ENCODE measurements at regions not wholly inside any gene's neighbourhood (a gene's known extent, or its start where the extent isn't known, plus 50 kb on each side); places are given as distances from the start of the nearest gene placed in this dataset.
"Not testable (repeated sequence)": the region's sequence is repeated elsewhere in the genome, so short reads cannot be mapped to it uniquely, and the experiment has no call there.

- no peak for DNase-seq (ENCODE audit: low spot score)
Observed at GRCh38 chr6:169014211-169015197, 239.1 kb downstream of the THBS2 start.

GRCh38 chr6:169009628-169010027 lies 244.0 kb downstream of the THBS2 start:
- no peak for DNase-seq (ENCODE audit: low spot score)

DNA sequence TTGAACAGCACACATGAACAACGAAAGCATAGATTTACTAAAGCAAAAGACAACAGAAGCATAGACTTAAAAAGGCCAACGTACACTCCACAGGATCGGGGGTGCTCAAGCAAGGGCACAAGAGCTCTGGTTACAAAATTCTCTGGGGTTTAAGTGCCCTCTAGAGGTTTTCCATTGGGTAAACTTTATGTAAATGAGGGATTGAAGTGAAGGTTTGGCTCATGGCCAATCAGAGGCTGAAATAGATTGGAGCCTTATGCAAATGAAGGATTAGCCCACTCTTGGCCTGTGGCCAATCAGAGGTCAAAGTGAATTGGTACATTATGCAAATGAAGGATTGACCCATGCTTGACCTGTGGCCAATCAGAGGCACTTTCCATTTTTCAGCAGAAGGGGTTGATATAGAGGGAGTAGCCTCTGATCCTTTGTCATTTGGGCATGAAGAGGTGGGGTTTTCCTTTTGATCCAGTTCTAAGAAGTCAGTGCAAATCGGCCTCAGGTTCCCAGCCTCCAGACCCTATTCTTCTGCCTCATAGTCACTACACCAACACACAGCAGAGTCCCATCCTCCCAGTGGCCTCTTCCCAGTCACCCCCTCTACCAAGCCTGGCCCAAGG lies 244.9 kb downstream of the THBS2 start:
- no peak for DNase-seq (ENCODE audit: low spot score)

DNA sequence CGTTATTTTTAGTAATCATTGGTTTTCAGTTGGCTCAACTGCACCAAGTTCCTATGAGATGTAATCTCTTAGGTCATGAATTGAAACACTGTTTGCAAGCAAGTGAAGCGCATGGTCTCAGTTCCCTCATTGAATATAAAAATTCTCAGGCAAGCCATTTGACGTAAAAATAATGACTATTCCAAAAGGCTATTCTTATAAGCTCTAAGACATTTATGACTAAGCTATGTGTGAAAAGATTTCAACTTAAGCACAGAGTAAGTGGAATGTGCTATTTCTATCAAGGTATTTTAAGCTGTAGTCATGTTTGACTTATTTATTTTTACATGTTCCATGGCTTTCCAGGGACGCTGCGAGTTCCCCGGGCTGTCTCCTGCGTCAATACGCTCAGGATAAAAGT lies 248.5 kb downstream of the THBS2 start:
- no peak for DNase-seq (ENCODE audit: low spot score)

DNA sequence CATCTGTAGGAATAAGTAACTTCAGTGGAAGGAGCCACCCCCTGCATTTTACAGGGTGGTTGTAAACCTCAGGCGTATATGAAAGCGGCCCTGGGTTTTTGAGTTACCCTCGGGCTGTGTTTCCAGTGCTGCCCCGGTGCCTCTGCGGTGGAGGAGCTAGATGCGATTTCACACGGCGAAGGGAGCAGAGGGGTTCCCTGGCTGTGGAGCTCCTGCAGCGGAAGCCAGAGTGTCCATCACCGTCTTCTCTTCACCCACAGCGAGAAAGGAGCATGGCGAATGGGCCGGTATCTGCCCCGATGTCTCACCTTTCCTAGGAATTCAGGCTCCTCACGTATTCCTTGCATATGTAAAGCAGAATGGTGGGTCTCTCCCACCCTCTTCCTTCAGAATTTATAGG lies 253.6 kb downstream of the THBS2 start:
- DNase-seq (ENCODE audit: low spot score), result no peak

- DNase-seq (ENCODE audit: low spot score), result no peak
Observed at GRCh38 chr6:168999392-168999791, 254.3 kb downstream of the THBS2 start.

DNA sequence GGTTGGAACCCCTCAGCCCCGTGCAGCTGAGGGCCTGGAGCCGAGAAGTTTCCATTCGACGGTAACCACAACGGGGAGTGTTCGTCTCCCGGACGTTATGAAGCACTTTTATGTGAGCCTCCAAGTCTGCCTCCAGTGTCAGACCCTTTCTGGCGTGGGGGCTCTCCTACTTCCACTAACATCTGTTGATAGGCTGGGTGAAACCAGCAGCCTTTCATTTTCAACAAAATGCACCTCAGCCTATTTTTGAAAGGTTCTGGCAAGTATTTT lies 257.4 kb downstream of the THBS2 start:
- DNase-seq (ENCODE audit: low spot score), result no peak

DNA sequence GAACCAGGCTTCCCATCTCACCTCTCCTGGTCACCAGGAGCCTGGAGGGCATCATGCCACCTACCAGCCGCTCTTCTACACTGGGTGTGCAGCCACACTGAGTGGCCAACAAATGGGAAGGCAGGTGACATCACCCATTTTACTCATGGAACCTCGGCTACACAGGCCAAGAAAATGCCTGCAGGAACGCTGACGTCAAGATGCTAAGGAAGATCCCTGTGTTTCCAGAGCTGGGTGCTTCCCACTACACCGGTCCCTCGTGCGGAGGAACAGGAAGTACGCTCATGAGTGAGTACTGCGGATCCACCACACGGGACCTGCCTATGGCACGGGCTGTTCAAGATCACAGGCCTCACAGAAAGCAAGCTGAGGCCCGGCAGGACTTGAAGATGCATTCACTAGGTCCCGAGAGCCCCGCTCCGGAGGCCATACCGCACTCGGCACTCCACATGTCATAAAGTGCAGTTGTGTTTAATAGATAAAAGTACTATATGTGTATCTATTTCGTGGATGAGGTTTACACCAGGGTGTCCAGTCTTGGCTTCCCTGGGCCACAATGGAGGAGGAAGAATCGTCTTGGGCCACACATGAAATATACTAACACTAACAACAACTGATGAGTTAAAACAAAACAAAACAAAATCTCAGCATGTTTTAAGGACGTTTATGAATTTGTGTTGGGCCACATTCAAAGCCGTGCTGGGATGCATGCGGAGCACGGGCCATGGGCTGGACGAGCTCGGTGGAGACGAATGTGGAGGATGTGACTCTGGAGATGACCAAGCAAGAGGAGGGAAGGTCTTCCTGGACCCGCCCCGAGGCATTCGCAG lies 257.9 kb downstream of the THBS2 start:
- DNase-seq (ENCODE audit: low spot score), result no peak

- no peak for DNase-seq (ENCODE audit: low spot score)
Observed at GRCh38 chr6:168994956-168995355, 258.7 kb downstream of the THBS2 start.

- no peak for DNase-seq (ENCODE audit: low spot score)
Observed at GRCh38 chr6:168992446-168993144, 261.1 kb downstream of the THBS2 start.

- DNase-seq (ENCODE audit: low spot score), result not testable (repeated sequence)
Observed at GRCh38 chr6:168991695-168992094, 262.0 kb downstream of the THBS2 start.

- no peak for DNase-seq (ENCODE audit: low spot score)
Observed at GRCh38 chr6:168990019-168990751, 263.5 kb downstream of the THBS2 start.

DNA sequence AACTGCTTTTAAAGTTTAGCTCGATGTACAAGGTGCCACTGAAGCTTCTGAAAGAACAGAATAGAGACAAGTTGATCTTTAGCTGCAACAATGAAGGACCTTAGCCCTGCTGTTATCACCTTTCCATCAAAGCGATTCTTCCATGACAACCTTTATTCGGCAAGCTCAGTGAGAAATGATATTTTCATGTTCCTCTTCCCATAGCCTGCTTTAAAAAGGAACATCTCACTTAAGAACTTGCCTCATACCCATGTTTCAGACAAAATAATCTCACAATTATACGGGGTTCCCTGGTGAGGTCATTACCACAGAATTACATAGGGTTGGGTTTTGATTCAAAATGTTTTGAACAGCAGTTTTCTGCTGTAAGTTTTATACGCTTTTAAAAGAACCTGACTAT lies 264.2 kb downstream of the THBS2 start:
- DNase-seq (ENCODE audit: low spot score), result no peak

DNA sequence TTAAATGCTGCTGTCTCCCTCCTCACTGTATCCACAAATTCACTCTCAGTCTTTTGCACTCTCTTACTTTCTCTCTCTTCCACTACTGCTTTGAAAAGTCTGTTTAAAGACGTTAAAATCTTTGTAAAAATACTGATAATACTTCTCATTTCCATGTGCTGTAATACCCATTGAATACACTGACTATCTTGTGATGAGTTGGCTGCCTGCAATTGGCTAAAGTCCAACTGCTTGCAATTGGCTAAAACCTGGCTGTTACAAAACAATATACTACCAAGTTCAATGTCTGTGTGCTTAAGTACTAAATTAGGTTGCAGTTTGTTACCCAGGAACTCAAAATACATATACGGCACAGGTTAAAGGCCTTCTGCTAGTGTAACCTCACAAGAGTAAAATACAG lies 264.8 kb downstream of the THBS2 start:
- DNase-seq (ENCODE audit: low spot score), result no peak

- no peak for DNase-seq (ENCODE audit: low spot score)
Observed at GRCh38 chr6:168988280-168988679, 265.4 kb downstream of the THBS2 start.

DNA sequence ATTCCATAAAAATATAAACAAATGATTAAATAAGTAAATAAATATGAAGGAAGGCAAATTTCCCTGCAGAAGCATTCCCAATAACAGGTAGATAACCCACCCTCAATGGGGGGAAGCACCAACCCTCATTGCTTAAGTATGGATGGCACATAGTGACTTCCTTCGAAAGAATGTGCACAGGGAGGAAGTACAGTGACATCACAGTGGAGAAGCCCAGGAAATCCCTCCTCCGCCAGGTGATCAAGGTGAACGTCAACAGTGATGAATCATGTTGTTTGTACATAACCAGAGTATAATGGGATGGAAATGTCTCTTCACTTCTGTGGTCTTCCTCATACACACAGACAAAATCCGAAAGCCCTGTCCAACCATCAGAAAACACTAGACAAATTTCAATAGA lies 267.9 kb downstream of the THBS2 start:
- DNase-seq (ENCODE audit: low spot score), result no peak

- DNase-seq (ENCODE audit: low spot score), result no peak
Observed at GRCh38 chr6:168983925-168984324, 269.7 kb downstream of the THBS2 start.

DNA sequence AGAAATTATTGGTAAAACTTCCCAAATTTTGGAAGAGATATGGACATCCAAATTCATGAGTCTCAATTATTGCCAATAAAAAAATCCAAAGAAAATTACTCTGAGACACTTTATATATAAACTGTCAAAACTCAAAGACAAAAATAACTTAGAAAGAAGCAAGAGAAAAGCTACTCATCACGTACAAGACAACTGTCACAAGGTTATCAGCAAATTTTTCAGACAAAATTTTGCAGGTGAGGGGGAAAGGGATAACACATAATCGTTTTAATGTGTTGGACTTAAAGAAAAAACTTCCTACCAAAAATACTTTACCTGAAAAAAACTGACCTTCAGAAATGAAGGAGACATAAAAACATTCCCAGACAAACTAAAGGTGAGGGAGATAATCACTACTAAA lies 272.5 kb downstream of the THBS2 start:
- no peak for DNase-seq (ENCODE audit: low spot score)

- DNase-seq (ENCODE audit: low spot score), result no peak
Observed at GRCh38 chr6:168979254-168979653, 274.4 kb downstream of the THBS2 start.

DNA sequence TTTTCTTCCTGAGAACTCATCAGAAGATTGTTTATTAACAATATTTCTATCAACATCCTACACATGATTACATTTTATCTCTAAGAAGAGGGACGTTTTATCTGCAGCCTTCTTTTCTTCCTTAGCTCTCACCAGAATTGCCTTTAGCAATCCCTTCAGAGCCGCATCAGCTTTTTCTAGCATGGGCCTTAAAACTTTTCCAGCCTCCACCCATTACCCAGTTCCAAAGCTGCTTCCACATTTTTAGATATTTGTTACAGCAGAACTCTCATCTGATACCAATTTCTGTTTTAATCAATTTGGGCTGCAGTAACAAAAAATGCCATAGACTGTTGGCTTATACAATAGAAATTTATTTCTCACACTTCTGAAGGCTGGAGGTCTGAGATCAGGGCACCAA lies 281.5 kb downstream of the THBS2 start:
- no peak for DNase-seq (ENCODE audit: low spot score)

DNA sequence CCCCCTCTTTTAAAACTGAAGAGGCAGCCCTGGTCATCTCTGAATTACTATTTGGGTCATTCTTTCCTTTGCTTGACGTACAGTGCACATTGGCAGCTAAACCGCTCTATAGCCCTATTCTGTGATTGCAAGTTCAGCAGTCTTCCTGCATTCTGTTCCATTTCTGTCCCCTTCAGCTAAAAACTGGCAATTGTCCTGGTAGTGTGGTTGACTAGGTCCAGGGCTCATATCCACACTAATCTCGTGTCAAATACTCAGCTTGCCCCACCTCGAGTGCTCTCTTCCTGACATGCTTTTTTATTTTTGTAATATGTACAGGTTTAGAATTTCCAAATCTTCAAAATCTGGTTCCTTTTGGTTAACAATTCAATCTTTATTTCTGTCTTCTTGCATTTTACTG lies 282.1 kb downstream of the THBS2 start:
- no peak for DNase-seq (ENCODE audit: low spot score)

Data from mucosa of gallbladder (tissue), 1 donor.